HG03520 (cell line): ENCODE measurements at regions not wholly inside any gene's neighbourhood (a gene's known extent, or its start where the extent isn't known, plus 50 kb on each side); places are given as distances from the start of the nearest gene placed in this dataset.

ENCODE experiments used
- ATAC-seq: cut with Tn5 transposase; IDR thresholded peaks from one replicate; pipeline ENCODE4 v1.9.1; 2021; ENCODE audit warnings: mild to moderate bottlenecking, moderate library complexity; ENCODE audit not compliant: unreplicated experiment

GRCh38 chr1:80075351-80075750 is 1068.8 kb upstream of the ADGRL4 start:
- no peak for ATAC-seq

DNA sequence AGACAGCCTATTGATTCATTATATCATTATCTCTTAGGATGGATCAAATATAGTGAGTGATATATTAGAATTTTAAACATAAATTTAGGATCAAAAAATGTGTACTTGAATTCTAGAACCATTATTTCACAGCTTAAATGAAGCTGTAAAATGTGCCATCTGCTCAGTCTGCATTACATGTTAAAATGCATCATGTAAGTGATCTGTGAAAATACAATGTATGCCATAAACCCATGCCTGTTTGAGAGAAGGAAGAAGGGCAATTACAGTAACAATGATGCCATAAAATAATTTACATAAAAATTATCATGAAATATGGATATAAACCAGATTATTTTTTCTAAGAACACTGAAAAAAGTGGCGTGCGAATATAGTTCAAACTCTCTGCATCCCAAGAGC is 1066.0 kb upstream of the ADGRL4 start:
- no peak for ATAC-seq

DNA sequence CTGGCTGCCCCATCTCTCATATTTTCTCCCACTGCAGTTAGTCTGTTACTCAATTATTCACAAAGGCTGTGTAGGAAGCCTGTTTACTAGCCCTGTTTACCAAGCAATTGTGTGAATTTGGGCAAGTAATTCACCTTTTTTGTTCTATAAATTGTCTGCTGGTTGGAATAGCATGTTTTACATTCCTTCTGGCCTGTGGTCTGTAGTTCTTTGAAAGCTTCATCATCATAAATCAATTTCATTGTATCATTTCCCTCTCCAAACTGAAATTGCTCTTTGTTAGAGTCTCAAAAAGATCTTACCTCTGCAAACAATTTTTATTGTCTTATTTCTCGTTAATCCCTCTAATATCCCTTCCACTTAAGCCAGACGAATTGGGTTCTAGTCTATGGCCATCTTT is 1059.5 kb upstream of the ADGRL4 start:
- ATAC-seq, result no peak

GRCh38 chr1:80064524-80064923 is 1058.0 kb upstream of the ADGRL4 start:
- no peak for ATAC-seq

GRCh38 chr1:80059940-80060339 is 1053.4 kb upstream of the ADGRL4 start:
- ATAC-seq, result no peak

DNA sequence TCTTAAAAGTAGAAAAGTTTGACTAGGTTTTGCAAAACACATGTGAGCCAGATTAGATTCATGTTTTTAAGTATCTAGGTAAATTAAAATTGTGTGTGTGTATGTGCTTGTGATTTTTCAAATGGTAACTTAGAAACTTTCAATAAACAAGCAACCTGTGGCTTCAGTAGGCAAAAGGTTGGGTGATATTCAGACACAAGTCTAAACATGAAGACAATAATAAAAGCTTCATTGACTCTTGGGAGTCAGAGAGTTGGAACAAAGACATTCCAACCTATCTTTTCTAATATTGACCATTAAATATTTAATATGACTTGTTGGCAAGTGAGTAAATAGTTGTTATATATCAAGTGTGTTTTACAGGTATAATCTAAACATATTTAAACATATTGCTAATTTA is 1049.6 kb upstream of the ADGRL4 start:
- no peak for ATAC-seq

DNA sequence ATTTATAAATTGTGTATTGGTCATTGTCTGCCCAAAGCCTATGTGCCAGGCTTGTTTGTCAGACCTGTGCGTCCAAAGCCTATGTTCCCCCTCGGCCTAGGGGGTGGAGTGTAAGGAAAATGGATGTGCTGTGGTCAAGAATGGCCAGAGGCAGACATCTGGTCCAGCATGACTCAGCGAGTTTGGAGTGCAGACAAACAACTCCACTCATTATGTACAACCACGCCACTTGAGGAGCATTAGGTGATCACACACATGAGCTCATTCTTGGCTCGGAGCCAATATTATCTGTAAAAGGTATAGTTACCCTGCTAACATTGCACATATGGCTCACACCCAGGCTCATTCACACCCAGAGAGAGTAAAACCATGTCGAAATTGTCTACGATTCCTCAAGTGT is 1047.6 kb upstream of the ADGRL4 start:
- no peak for ATAC-seq

- ATAC-seq, result no peak
These were observed 1047.1 kb upstream of the ADGRL4 start for GRCh38 chr1:80053613-80054012.

GRCh38 chr1:80050523-80050922 is 1044.0 kb upstream of the ADGRL4 start:
- no peak for ATAC-seq

GRCh38 chr1:80050085-80050484 is 1043.6 kb upstream of the ADGRL4 start:
- no peak for ATAC-seq

GRCh38 chr1:80048716-80049115 is 1042.2 kb upstream of the ADGRL4 start:
- no peak for ATAC-seq

DNA sequence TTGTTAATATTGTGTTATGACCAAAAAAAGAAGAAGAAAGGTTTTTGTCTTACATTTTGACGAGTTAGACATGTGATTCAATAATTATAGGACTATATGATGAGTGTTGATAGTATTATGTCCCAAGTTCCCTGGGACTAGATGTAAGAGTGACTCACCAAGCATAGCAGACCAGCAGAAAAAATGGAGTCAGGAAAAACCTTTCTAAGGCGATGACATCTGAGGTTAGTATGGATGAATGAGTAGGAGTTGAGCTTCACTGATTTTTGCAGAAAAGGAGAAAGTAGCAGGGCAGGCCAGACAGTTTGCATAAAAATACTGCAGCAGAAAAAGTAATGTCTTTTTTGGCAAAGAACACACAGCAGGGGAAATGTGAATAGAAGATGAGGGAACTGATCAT is 1041.3 kb upstream of the ADGRL4 start:
- ATAC-seq, result no peak

- ATAC-seq, result no peak
These were observed 1038.1 kb upstream of the ADGRL4 start for GRCh38 chr1:80044662-80045061.

GRCh38 chr1:80036690-80037432 is 1030.3 kb upstream of the ADGRL4 start:
- ATAC-seq, result no peak

DNA sequence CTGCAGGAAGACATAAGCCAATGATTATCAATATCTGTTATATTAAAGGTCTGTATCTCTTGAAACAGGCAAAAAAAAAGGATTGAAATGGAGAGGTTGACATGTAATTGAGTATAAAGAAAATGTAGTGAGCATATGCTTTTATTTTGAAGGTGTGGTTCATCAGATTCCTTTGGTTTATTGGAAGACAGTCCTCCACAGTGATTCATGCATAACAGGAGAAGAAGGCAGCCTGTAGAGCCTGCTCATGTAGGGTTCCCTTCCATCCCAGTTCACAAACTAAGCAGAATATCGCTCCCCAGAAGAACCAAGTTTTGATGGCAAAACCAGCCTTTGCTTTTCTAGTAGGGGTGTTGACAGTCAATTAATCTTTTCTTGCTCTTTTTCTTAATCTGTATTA is 1016.8 kb upstream of the ADGRL4 start:
- ATAC-seq, result no peak

DNA sequence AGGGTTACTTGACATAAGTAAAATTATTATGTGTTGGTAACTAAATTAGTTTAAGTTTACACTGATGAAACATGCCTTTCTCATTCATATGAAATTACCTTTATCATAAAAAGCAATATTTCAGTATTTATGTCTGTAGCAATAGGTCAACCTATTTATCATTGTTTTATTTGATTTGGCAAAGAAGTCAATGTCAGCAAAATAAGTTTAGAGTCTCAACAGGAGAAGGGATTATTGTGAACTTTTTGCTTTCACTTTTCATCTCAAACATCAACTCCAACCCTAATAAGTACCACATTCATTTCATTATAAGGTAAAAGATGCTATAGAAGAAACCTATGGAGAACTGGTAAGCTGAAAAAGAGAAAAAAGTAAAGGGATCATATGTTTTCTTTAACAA is 1015.4 kb upstream of the ADGRL4 start:
- ATAC-seq, result no peak

GRCh38 chr1:80018348-80018747 is 1011.8 kb upstream of the ADGRL4 start:
- no peak for ATAC-seq

- no peak for ATAC-seq
These were observed 1002.4 kb upstream of the ADGRL4 start for GRCh38 chr1:80008934-80009333.

- no peak for ATAC-seq
These were observed 996.7 kb upstream of the ADGRL4 start for GRCh38 chr1:80003250-80003649.

DNA sequence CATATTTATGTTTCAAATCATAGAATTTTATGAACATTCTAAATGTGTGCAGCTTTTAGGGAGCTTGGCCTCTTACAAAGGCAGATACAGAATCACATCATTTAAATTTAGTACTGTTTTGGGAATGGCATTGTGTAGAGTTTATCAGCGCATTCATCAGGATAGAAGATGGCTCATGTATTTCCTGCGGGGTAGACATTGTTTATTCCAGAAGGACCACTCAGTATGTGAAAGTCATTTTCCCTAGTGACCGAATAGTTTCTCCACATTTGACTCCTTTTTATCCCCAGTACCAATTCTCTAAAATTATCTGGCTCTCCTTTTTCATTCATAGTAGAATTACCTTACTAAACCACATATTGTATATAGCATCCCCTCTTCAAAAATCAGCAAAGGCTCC is 981.9 kb upstream of the ADGRL4 start:
- ATAC-seq, result no peak

GRCh38 chr1:79982211-79982610 is 975.7 kb upstream of the ADGRL4 start:
- no peak for ATAC-seq

DNA sequence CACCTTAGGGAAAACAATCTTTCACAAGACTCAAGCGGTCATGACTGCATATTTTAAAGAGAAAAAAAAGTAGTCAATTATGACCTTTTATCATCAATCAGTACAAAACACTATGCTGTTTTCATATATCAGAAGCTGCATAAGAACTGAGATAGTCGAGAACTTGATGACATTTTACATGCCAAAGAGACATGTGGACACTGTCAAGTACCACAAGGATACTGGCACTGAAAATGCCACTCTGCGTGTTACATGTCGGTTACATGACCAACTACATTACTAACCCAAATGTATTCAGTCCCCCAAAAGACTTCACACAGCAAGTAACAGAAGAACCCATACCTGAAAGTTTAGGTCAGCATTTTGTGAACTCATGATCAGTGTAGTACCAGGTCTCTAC is 975.0 kb upstream of the ADGRL4 start:
- ATAC-seq, result no peak

- no peak for ATAC-seq
These were observed 972.8 kb upstream of the ADGRL4 start for GRCh38 chr1:79979346-79979745.
